Epithelial cell of proximal tubule (primary cell): ENCODE measurements at regions not wholly inside any gene's neighbourhood (a gene's known extent, or its start where the extent isn't known, plus 50 kb on each side); places are given as distances from the start of the nearest gene placed in this dataset.

Experiments
- DNase-seq: peaks from one replicate; pipeline ENCODE4 v3.0.0-alpha.2; 2011; ENCODE audit warnings: low read depth
- H3K4me3 ChIP-seq: 2 replicates; pipeline ENCODE4 v1.5.1; 2011; ENCODE audit warnings: low read depth, mild to moderate bottlenecking, low read length
- CTCF ChIP-seq: conservative IDR thresholded peaks from 2 replicates; pipeline ENCODE4 v1.5.1; 2012; ENCODE audit warnings: low read depth, mild to moderate bottlenecking, low read length

- no peak for DNase-seq
- H3K4me3 ChIP-seq, result no peak overlapping the region
- no peak for TF ChIP-seq CTCF
Observed at GRCh38 chr4:103928370-103928769, 208.6 kb upstream of the TACR3 start.

GRCh38 chr4:103923551-103923950 is 203.8 kb upstream of the TACR3 start:
- H3K4me3 ChIP-seq, result no peak overlapping the region
- DNase-seq, result no peak
- no peak for TF ChIP-seq CTCF

- no peak overlapping the region for H3K4me3 ChIP-seq
- no peak for DNase-seq
- no peak for TF ChIP-seq CTCF
Observed at GRCh38 chr4:103918214-103918613, 198.4 kb upstream of the TACR3 start.

GRCh38 chr4:103915224-103915869 is 195.6 kb upstream of the TACR3 start:
- no peak for DNase-seq
- no peak overlapping the region for H3K4me3 ChIP-seq
- peak; percentile 75 for TF ChIP-seq CTCF

- TF ChIP-seq CTCF, result no peak
Observed at GRCh38 chr4:103907414-103907813, 187.6 kb upstream of the TACR3 start.

GRCh38 chr4:103904123-103904522 is 184.3 kb upstream of the TACR3 start:
- no peak for TF ChIP-seq CTCF
- no peak overlapping the region for H3K4me3 ChIP-seq
- no peak for DNase-seq

More at GRCh38 chr4:103907414-103907813, 187.6 kb upstream of the TACR3 start:
- DNase-seq, result no peak
- no peak overlapping the region for H3K4me3 ChIP-seq

GRCh38 chr4:103902730-103903129 is 182.9 kb upstream of the TACR3 start:
- no peak overlapping the region for H3K4me3 ChIP-seq
- TF ChIP-seq CTCF, result no peak
- no peak for DNase-seq
